GM19240 (cell line): ENCODE measurements at regions not wholly inside any gene's neighbourhood (a gene's known extent, or its start where the extent isn't known, plus 50 kb on each side); places are given as distances from the start of the nearest gene placed in this dataset.

ENCODE experiments used
- DNase-seq: peaks from one replicate; pipeline ENCODE4 v3.0.0; 2011; ENCODE audit warnings: low spot score; ENCODE audit not compliant: insufficient read length

- no peak for DNase-seq
Observed at GRCh38 chr21:28655471-28655870, 337.2 kb downstream of the LTN1 start.

GRCh38 chr21:28654406-28654805, 338.3 kb downstream of the LTN1 start:
- no peak for DNase-seq

- no peak for DNase-seq
Observed at GRCh38 chr21:28644762-28645161, 347.9 kb downstream of the LTN1 start.

- no peak for DNase-seq
Observed at GRCh38 chr21:28642891-28643290, 349.8 kb downstream of the LTN1 start.

GRCh38 chr21:28641731-28642130, 350.9 kb downstream of the LTN1 start:
- DNase-seq = no peak

GRCh38 chr21:28640326-28640725, 352.4 kb downstream of the LTN1 start:
- DNase-seq = no peak

GRCh38 chr21:28639737-28640136, 352.9 kb downstream of the LTN1 start:
- no peak for DNase-seq

GRCh38 chr21:28636752-28637691, 355.7 kb downstream of the LTN1 start:
- no peak for DNase-seq

- DNase-seq = no peak
Observed at GRCh38 chr21:28635541-28635940, 357.1 kb downstream of the LTN1 start.

GRCh38 chr21:28633839-28634555, 358.7 kb downstream of the LTN1 start:
- no peak for DNase-seq

- no peak for DNase-seq
Observed at GRCh38 chr21:28632755-28633408, 359.8 kb downstream of the LTN1 start.

- no peak for DNase-seq
Observed at GRCh38 chr21:28627691-28628090, 365.0 kb downstream of the LTN1 start.

- DNase-seq = no peak
Observed at GRCh38 chr21:28627261-28627660, 365.4 kb downstream of the LTN1 start.

- no peak for DNase-seq
Observed at GRCh38 chr21:28624626-28625025, 368.1 kb downstream of the LTN1 start.

- no peak for DNase-seq
Observed at GRCh38 chr21:28617300-28617699, 375.4 kb downstream of the LTN1 start.

- DNase-seq = no peak
Observed at GRCh38 chr21:28615276-28615675, 377.4 kb downstream of the LTN1 start.

GRCh38 chr21:28614791-28615190, 377.9 kb downstream of the LTN1 start:
- DNase-seq = no peak

GRCh38 chr21:28608646-28609045, 384.0 kb downstream of the LTN1 start:
- no peak for DNase-seq

GRCh38 chr21:28607545-28607944, 385.1 kb downstream of the LTN1 start:
- DNase-seq = no peak

- DNase-seq = peak; percentile 1
Observed at GRCh38 chr21:28604946-28605537, 387.6 kb downstream of the LTN1 start.

GRCh38 chr21:28602546-28602945, 390.1 kb downstream of the LTN1 start:
- DNase-seq = no peak

- DNase-seq = no peak
Observed at GRCh38 chr21:28598214-28598613, 394.5 kb downstream of the LTN1 start.
